ENCODE measurements at regions not wholly inside any gene's neighbourhood (a gene's known extent, or its start where the extent isn't known, plus 50 kb on each side); places are given as distances from the start of the nearest gene placed in this dataset.

GRCh38 chr18:39935598-39935997 lies 2019.4 kb upstream of the PIK3C3 start:
- TF ChIP-seq CTCF (conservative IDR thresholded peaks at IDR 0.05; ENCODE audit: low read depth, low read length) (no peak), EZH2phosphoT487 (IDR thresholded peaks at IDR 0.05; ENCODE audit: borderline replicate concordance, low read length) (no peak), EZH2 (IDR thresholded peaks at IDR 0.05; ENCODE audit: low read length, unreplicated experiment) (no peak)
